Kidney epithelial cell (primary cell): ENCODE measurements at regions not wholly inside any gene's neighbourhood (a gene's known extent, or its start where the extent isn't known, plus 50 kb on each side); places are given as distances from the start of the nearest gene placed in this dataset.
"Not testable (repeated sequence)": the region's sequence is repeated elsewhere in the genome, so short reads cannot be mapped to it uniquely, and the experiment has no call there.

Experiments used
- DNase-seq: peaks from one replicate; pipeline ENCODE4 v3.0.0-alpha.2; 2010; ENCODE audit warnings: low read depth
- H3K27me3 ChIP-seq: 2 replicates; pipeline ENCODE4 v1.6.0; 2011; ENCODE audit warnings: low read length; ENCODE audit not compliant: control insufficient read depth, insufficient read depth
- H3K36me3 ChIP-seq: 2 replicates; pipeline ENCODE4 v1.5.1; 2011; ENCODE audit warnings: low read length; ENCODE audit not compliant: control insufficient read depth, insufficient read depth
- H3K4me3 ChIP-seq: 2 replicates; pipeline ENCODE4 v1.5.1; 2011; ENCODE audit warnings: low read depth, mild to moderate bottlenecking, control low read depth, low read length
- CTCF ChIP-seq: IDR thresholded peaks from 2 replicates; pipeline ENCODE4 v1.5.1; 2011; ENCODE audit warnings: mild to moderate bottlenecking, moderate library complexity, low read length, control low read depth, inconsistent platforms; ENCODE audit not compliant: insufficient read depth, poor library complexity, severe bottlenecking

DNA sequence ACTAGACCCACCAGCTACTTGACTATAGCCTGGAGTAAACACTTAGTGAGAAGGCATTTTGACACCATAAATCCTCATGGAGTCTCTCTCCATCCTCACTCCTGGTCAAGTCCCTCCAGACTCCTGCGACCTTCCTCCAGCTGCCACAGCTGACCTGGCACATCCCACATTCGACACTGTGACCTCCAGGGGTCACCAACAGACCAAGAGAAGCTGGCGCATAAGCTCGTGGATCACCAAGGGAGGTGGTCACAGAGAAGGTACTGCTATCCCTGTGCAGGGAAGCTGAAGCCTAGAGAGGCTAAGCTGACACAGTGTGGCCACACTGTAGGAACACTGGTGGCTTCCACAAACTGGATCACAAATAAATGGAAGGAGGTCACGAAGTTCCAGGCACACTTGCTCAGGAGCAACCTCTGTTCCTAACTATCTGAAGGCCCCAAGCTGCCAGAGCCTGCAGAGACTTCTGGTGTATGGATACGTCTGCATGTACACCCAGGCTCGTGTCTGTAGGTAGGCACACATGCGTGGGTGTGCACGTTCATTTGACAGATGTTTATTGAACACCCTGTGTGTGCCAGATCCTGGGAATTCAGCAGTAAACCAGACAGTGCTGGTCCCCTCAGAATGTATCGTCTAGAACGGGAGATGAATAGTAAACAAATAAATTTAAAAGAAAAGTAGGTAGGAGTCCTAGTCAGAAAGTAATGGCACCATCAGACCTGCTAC is 104.4 kb downstream of the C5orf15 start:
- H3K27me3 ChIP-seq, result peaks cover 6% of the 10 kb centered on the region
- no peak overlapping the region for H3K4me3 ChIP-seq
- no peak for TF ChIP-seq CTCF
- DNase-seq, result no peak
- H3K36me3 ChIP-seq, result no peaks in the 10 kb centered on the region

- Histone ChIP-seq H3K27me3 (peaks cover 4% of the 10 kb centered on the region), H3K4me3 (no peak overlapping the region), H3K36me3 (no peaks in the 10 kb centered on the region)
- no peak for DNase-seq
- no peak for TF ChIP-seq CTCF
Observed at GRCh38 chr5:133861161-133861737, 107.2 kb downstream of the C5orf15 start.

DNA sequence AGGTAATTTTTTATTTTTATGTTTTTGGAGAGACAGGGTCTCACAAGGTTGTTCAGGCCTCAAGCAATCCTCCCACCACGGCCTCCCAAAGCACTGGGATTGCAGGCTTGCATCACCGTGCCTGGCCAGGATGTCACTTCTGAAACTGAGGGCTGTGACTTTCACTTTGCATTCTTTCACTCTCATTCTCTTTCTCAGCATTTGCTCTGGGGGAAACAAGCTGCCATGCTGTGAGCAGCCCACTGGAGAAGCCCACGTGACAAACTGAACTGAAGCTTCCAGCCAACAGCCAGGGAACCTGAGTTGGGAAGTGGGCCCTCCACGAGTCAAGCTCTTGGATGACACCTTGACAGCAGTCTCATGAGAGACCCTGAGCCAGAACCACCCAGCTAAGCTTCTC is 109.4 kb downstream of the C5orf15 start:
- Histone ChIP-seq H3K27me3 (no peaks in the 10 kb centered on the region), H3K4me3 (no peak overlapping the region), H3K36me3 (no peaks in the 10 kb centered on the region)
- no peak for DNase-seq
- TF ChIP-seq CTCF, result no peak

DNA sequence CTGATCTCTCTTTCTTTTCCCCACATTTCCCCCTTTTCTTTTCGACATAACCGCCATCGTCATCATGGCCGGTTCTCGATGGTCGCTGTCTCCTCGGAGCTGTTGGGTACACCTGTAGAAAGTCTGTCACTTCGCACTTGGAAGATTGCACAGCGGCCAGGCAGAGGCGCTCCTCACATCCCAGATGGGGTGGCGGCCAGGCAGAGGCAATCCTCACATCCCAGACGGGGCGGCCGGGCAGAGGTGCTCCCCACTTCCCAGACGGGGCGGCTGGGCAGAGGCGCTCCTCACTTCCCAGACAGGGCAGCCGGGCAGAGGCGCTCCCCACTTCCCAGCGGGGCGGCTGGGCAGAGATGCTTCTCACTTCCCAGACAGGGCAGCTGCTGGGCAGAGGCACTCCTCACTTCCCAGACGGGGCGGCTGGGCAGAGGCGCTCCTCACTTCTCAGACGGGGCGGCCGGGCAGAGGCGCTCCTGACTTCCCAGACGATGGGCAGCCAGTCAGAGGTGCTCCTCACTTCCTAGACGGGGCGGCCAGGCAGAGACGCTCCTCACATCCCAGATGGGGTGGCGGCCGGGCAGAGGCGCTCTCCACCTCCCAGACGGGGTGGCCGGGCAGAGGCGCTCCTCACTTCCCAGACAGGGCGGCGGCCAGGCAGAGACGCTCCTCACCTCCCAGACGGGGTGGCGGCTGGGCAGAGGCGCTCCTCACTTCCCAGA is 110.7 kb downstream of the C5orf15 start:
- not testable (repeated sequence) for H3K27me3 ChIP-seq, DNase-seq

GRCh38 chr5:133854554-133854953 is 113.9 kb downstream of the C5orf15 start:
- H3K36me3 ChIP-seq, result no peaks in the 10 kb centered on the region
- DNase-seq, result no peak
- H3K4me3 ChIP-seq, result no peak overlapping the region
- no peak for TF ChIP-seq CTCF
- H3K27me3 ChIP-seq, result peaks cover 2% of the 10 kb centered on the region

More for the DNA sequence above, 110.7 kb downstream of the C5orf15 start:
- H3K36me3 ChIP-seq, H3K4me3 ChIP-seq: not testable (repeated sequence)

GRCh38 chr5:133853646-133854365 is 114.6 kb downstream of the C5orf15 start:
- Histone ChIP-seq H3K4me3 (no peak overlapping the region), H3K36me3 (no peaks in the 10 kb centered on the region), H3K27me3 (peaks cover 2% of the 10 kb centered on the region)
- TF ChIP-seq CTCF, result no peak
- DNase-seq, result no peak
